ENCODE measurements at regions not wholly inside any gene's neighbourhood (a gene's known extent, or its start where the extent isn't known, plus 50 kb on each side); places are given as distances from the start of the nearest gene placed in this dataset.

DNA sequence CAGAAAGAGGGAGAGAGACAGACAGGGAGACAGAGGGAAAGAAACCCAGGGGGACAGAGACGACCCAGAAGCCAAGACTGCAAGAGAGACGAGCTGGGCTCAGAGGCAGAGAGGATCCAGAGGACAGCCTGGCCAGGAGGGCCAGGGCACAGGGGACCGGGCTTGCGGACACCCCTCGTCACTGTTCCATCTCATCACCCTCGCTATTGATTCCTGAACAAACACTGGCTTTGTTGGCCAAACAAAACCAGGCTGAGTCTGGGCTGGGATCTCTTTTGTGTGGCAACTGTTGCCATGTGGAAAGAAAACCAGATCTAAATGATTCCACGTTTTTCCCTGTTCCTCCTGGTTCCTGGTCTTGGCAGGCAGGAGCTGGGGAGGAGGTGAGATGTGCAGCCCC is 339.4 kb downstream of the MN1 start:
- H4K20me1 ChIP-seq (ENCODE audit: control insufficient read depth, insufficient read depth, low read length, poor library complexity, severe bottlenecking): no peaks in the 10 kb centered on the region
- intact Hi-C loops (cut with micrococcal nuclease): no loop called here
- H3K9me3 ChIP-seq (ENCODE audit: control extremely low read depth in 1 of 3, control insufficient read depth in 2 of 3, insufficient read depth in 1 of 3, low read length in 2 of 3): peaks cover 0 to 7% (median 0%) of the 10 kb centered on the region in 3 donors
- H3K4me3 Mint-ChIP-seq: no peak overlapping the region
- H3K4me1 Mint-ChIP-seq: no peaks in the 10 kb centered on the region
- peaks cover 2% of the 10 kb centered on the region for H3K9me3 Mint-ChIP-seq (ENCODE audit: insufficient read depth)
- no peak overlapping the region for H3K27ac ChIP-seq (ENCODE audit: low read length in 2 of 2)
- H3K27me3 Mint-ChIP-seq: peaks cover 15% of the 10 kb centered on the region
- H3K36me3 ChIP-seq (replicated peaks in 1 of 2; ENCODE audit: control extremely low read depth in 1 of 2, control insufficient read depth in 1 of 2, extremely low read depth in 1 of 2, insufficient read depth in 2 of 2, low read length in 1 of 2): no peaks in the 10 kb centered on the region
- ChIA-PET CTCF (no interaction called here), POLR2A (no interaction called here)
- H3K9ac ChIP-seq (ENCODE audit: low read length): no peak overlapping the region
- no peak overlapping the region for H3K27ac Mint-ChIP-seq
- H3K4me2 ChIP-seq (replicated peaks; ENCODE audit: low read depth, low read length, poor library complexity, severe bottlenecking): no peak overlapping the region
- no peaks in the 10 kb centered on the region for H3K79me2 ChIP-seq (ENCODE audit: control insufficient read depth, insufficient read depth, low read length)
- ATAC-seq (ENCODE audit: low read depth) (no peak), DNase-seq (no peak)
- H3K27me3 ChIP-seq (replicated peaks in 1 of 4; ENCODE audit: control extremely low read depth in 1 of 4, control insufficient read depth in 3 of 4, insufficient read depth in 4 of 4, low read length in 3 of 4): no peaks in the 10 kb centered on the region
- H2AFZ ChIP-seq (ENCODE audit: insufficient read depth, low read depth, low read length, poor library complexity, severe bottlenecking): no peak overlapping the region
- WGBS (ENCODE audit: insufficient coverage): 76% methylated on average over 6 of the region's 7 CpGs
- H3K4me1 ChIP-seq (ENCODE audit: control insufficient read depth in 2 of 2, insufficient read depth in 2 of 2, low read length in 2 of 2): no peaks in the 10 kb centered on the region
- no peak overlapping the region for H3K4me3 ChIP-seq (ENCODE audit: control extremely low read depth in 1 of 5, extremely low read depth in 1 of 5, insufficient read depth in 1 of 5, low read depth in 2 of 5, low read length in 4 of 5)
- no peak for TF ChIP-seq EZH2 (IDR thresholded peaks at IDR 0.05; ENCODE audit: borderline replicate concordance, insufficient read depth, low read depth, low read length, poor library complexity, severe bottlenecking)
- TF ChIP-seq, protein P1, sequence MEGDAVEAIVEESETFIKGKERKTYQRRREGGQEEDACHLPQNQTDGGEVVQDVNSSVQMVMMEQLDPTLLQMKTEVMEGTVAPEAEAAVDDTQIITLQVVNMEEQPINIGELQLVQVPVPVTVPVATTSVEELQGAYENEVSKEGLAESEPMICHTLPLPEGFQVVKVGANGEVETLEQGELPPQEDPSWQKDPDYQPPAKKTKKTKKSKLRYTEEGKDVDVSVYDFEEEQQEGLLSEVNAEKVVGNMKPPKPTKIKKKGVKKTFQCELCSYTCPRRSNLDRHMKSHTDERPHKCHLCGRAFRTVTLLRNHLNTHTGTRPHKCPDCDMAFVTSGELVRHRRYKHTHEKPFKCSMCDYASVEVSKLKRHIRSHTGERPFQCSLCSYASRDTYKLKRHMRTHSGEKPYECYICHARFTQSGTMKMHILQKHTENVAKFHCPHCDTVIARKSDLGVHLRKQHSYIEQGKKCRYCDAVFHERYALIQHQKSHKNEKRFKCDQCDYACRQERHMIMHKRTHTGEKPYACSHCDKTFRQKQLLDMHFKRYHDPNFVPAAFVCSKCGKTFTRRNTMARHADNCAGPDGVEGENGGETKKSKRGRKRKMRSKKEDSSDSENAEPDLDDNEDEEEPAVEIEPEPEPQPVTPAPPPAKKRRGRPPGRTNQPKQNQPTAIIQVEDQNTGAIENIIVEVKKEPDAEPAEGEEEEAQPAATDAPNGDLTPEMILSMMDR (IDR thresholded peaks at IDR 0.05): no peak

DNA sequence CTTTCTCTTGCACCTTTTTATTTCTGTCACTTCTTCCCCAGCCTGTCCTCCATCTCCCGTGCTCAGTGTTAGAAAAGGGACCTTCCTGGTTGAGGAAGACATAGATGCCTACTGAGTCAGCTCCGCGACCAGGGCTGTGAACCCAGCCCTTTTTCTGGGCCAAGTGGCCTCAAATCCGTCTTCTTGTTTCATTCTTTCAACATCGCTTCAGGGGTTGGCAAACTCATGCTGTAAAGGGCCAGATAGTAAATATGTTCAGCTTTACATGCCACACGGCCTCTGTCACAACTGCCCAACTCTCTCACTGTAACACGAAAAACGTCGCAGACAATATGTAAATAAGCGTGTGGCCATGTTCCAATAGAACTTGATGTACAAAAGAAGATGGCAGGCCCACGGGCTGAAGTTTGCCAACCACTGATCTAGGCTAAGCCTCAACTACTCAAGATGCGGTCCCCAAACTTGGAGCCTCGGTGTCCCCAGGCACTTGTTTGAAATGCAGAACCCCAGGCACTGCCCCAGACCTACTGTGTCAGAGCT is 338.4 kb downstream of the MN1 start:
- no peaks in the 10 kb centered on the region for H3K4me1 ChIP-seq (ENCODE audit: control insufficient read depth in 2 of 2, insufficient read depth in 2 of 2, low read length in 2 of 2)
- DNase-seq (no peak), ATAC-seq (ENCODE audit: low read depth) (no peak)
- no peak for TF ChIP-seq EZH2 (IDR thresholded peaks at IDR 0.05; ENCODE audit: borderline replicate concordance, insufficient read depth, low read depth, low read length, poor library complexity, severe bottlenecking)
- TF ChIP-seq, protein P1 (IDR thresholded peaks at IDR 0.05): no peak
- Mint-ChIP-seq H3K27ac (no peak overlapping the region), H3K4me1 (no peaks in the 10 kb centered on the region), H3K27me3 (peaks cover 15% of the 10 kb centered on the region), H3K9me3 (ENCODE audit: insufficient read depth) (peaks cover 2% of the 10 kb centered on the region), H3K4me3 (no peak overlapping the region)
- WGBS (ENCODE audit: insufficient coverage): 94% methylated on average over 13 of the region's 13 CpGs
- H3K4me3 ChIP-seq (ENCODE audit: control extremely low read depth in 1 of 5, extremely low read depth in 1 of 5, insufficient read depth in 1 of 5, low read depth in 2 of 5, low read length in 4 of 5): no peak overlapping the region
- peaks cover 0 to 7% (median 0%) of the 10 kb centered on the region in 3 donors for H3K9me3 ChIP-seq (ENCODE audit: control extremely low read depth in 1 of 3, control insufficient read depth in 2 of 3, insufficient read depth in 1 of 3, low read length in 2 of 3)
- no peak overlapping the region for H3K9ac ChIP-seq (ENCODE audit: low read length)
- H3K4me2 ChIP-seq (replicated peaks; ENCODE audit: low read depth, low read length, poor library complexity, severe bottlenecking): no peak overlapping the region
- ChIA-PET POLR2A (no interaction called here), CTCF (no interaction called here)
- no peaks in the 10 kb centered on the region for H4K20me1 ChIP-seq (ENCODE audit: control insufficient read depth, insufficient read depth, low read length, poor library complexity, severe bottlenecking)
- no peak overlapping the region for H3K27ac ChIP-seq (ENCODE audit: low read length in 2 of 2)
- H2AFZ ChIP-seq (ENCODE audit: insufficient read depth, low read depth, low read length, poor library complexity, severe bottlenecking): no peak overlapping the region
- H3K27me3 ChIP-seq (replicated peaks in 1 of 4; ENCODE audit: control extremely low read depth in 1 of 4, control insufficient read depth in 3 of 4, insufficient read depth in 4 of 4, low read length in 3 of 4): no peaks in the 10 kb centered on the region
- intact Hi-C loops (cut with micrococcal nuclease): no loop called here
- no peaks in the 10 kb centered on the region for H3K36me3 ChIP-seq (replicated peaks in 1 of 2; ENCODE audit: control extremely low read depth in 1 of 2, control insufficient read depth in 1 of 2, extremely low read depth in 1 of 2, insufficient read depth in 2 of 2, low read length in 1 of 2)
- H3K79me2 ChIP-seq (ENCODE audit: control insufficient read depth, insufficient read depth, low read length): no peaks in the 10 kb centered on the region
